ENCODE measurements at regions not wholly inside any gene's neighbourhood (a gene's known extent, or its start where the extent isn't known, plus 50 kb on each side); places are given as distances from the start of the nearest gene placed in this dataset.
"Not testable (repeated sequence)": the region's sequence is repeated elsewhere in the genome, so short reads cannot be mapped to it uniquely, and the experiment has no call there.

DNA sequence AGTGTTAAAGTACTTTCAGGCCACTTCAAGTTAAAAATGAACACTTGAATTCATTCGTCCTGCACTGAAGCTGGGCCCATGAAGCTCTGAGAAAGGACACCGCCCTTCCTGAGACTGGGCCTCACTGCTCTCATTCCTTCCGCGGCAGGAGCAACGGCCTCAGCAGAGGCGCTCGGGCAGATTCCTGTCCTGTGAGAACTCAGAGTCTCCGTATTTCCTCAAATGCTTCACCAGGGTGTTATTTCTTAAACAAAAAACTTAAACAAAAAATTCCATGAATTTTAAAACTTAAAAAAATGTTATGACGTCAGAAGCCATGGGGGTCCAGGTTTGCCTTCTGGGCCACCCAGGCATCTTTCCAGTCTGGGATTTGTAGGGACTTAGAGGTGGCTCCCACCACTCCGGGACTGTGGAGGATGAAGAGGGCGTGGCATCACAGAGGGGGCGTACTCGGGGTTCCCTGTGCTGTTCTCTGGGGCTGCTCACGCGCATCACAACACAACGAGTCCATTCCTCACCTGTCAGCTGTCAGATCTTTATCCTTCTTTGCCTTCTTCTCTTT lies 115.9 kb upstream of the ASB18 start:
- intact Hi-C loops (cut with DNase I), result no loop called here
- Histone ChIP-seq H3K4me3 (no peak overlapping the region), H3K36me3 (replicated peaks in 1 of 2; ENCODE audit: insufficient read depth in 1 of 2, low read depth in 2 of 2) (no peaks in the 10 kb centered on the region), H3K9me3 (no peaks in the 10 kb centered on the region), H3K27ac (no peak overlapping the region), H3K27me3 (no peaks in the 10 kb centered on the region), H3K4me1 (no peaks in the 10 kb centered on the region)
- no peak for TF ChIP-seq POLR2A (IDR thresholded peaks at IDR 0.05)
- TF ChIP-seq CTCF (IDR thresholded peaks at IDR 0.05), result no peak
- 79 to 81% methylated on average over 16 of the region's 16 CpGs for WGBS, 2 donors
- ATAC-seq (no peak), DNase-seq (no peak)

- H3K27me3 ChIP-seq; H3K4me1 ChIP-seq; H3K4me3 ChIP-seq; H3K36me3 ChIP-seq (replicated peaks in 1 of 2; ENCODE audit: insufficient read depth in 1 of 2, low read depth in 2 of 2); DNase-seq; ATAC-seq; H3K27ac ChIP-seq; H3K9me3 ChIP-seq; intact Hi-C loops (cut with DNase I): not testable (repeated sequence)
- 51 to 61% methylated on average over 6 of the region's 6 CpGs for WGBS, 2 donors
Measured at GRCh38 chr2:236381253-236381652, 117.0 kb upstream of the ASB18 start.

- H3K4me1 ChIP-seq; H3K27ac ChIP-seq; H3K9me3 ChIP-seq; ATAC-seq; H3K4me3 ChIP-seq; DNase-seq; H3K27me3 ChIP-seq; H3K36me3 ChIP-seq (replicated peaks in 1 of 2; ENCODE audit: insufficient read depth in 1 of 2, low read depth in 2 of 2); intact Hi-C loops (cut with DNase I): not testable (repeated sequence)
- WGBS, 2 donors, result 84 to 85% methylated on average over 16 to 25 of the region's 30 CpGs
Measured at GRCh38 chr2:236389284-236390216, 125.3 kb upstream of the ASB18 start.

DNA sequence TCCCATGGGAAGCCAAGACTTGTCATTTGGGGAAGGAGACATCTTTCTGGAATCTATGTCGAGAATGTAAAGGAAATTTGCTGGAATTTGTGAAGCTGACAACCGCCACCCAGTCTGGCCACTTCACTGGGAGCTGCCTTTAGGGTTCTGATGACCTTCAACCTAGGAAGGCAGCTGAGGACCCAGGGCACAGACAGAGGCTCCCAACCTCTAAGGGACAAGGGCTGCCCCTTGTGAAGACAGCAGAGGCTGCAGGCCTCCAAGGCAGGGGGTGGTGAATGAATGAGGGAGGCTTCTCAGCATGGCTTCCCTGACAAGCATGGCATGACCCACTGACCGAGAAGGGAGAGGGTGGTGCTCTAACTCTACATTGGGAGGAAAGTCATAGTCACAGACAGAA lies 128.9 kb upstream of the ASB18 start:
- no peaks in the 10 kb centered on the region for H3K36me3 ChIP-seq (replicated peaks in 1 of 2; ENCODE audit: insufficient read depth in 1 of 2, low read depth in 2 of 2)
- no peaks in the 10 kb centered on the region for H3K27me3 ChIP-seq
- no peak overlapping the region for H3K4me3 ChIP-seq
- no peaks in the 10 kb centered on the region for H3K4me1 ChIP-seq
- no peak for ATAC-seq
- intact Hi-C loops (cut with DNase I), result no loop called here
- 67 to 90% methylated on average over 3 of the region's 3 CpGs for WGBS, 2 donors
- H3K27ac ChIP-seq, result no peak overlapping the region
- DNase-seq, result no peak
- TF ChIP-seq CTCF (IDR thresholded peaks at IDR 0.05) (no peak), POLR2A (IDR thresholded peaks at IDR 0.05) (no peak)
- no peaks in the 10 kb centered on the region for H3K9me3 ChIP-seq

DNA sequence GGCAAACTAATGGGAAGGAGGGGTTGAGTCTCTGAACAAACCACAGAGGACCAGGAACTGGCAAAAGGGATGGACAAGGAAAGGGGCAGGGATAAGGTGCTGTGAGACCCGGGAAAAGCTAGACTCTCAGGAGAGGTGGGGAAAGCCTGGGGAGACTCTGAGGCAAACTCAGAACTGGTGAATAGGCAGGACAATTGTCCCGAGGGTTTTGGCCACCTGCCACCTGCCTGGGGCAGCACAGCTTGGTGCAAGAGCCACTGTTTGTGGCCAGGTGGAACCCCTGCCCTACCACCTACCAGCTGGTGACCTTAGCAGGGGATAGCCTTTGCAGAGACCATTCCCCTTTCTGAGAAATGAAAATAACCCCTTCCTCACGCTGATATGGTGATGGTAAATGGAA lies 129.4 kb upstream of the ASB18 start:
- H3K4me3 ChIP-seq, result no peak overlapping the region
- no peaks in the 10 kb centered on the region for H3K4me1 ChIP-seq
- intact Hi-C loops (cut with DNase I), result no loop called here
- no peaks in the 10 kb centered on the region for H3K36me3 ChIP-seq (replicated peaks in 1 of 2; ENCODE audit: insufficient read depth in 1 of 2, low read depth in 2 of 2)
- DNase-seq (no peak), ATAC-seq (no peak)
- no peaks in the 10 kb centered on the region for H3K9me3 ChIP-seq
- 63 to 71% methylated on average over 3 of the region's 3 CpGs for WGBS, 2 donors
- H3K27ac ChIP-seq, result no peak overlapping the region
- H3K27me3 ChIP-seq, result no peaks in the 10 kb centered on the region
- TF ChIP-seq POLR2A (IDR thresholded peaks at IDR 0.05), result no peak

GRCh38 chr2:236394571-236394970 lies 130.4 kb upstream of the ASB18 start:
- no peaks in the 10 kb centered on the region for H3K4me1 ChIP-seq
- no peak for TF ChIP-seq CTCF (IDR thresholded peaks at IDR 0.05)
- TF ChIP-seq POLR2A (IDR thresholded peaks at IDR 0.05), result no peak
- 84 to 88% methylated on average over 9 of the region's 9 CpGs for WGBS, 2 donors
- ATAC-seq, result no peak
- no peak overlapping the region for H3K4me3 ChIP-seq
- no peak overlapping the region for H3K27ac ChIP-seq
- no peak for DNase-seq
- intact Hi-C loops (cut with DNase I), result no loop called here
- no peaks in the 10 kb centered on the region for H3K9me3 ChIP-seq
- H3K27me3 ChIP-seq, result no peaks in the 10 kb centered on the region
- H3K36me3 ChIP-seq (replicated peaks in 1 of 2; ENCODE audit: insufficient read depth in 1 of 2, low read depth in 2 of 2), result no peaks in the 10 kb centered on the region

Measured in body of pancreas (tissue), 4 donors.